Mucosa of descending colon (tissue), 3 donors: ENCODE measurements at regions not wholly inside any gene's neighbourhood (a gene's known extent, or its start where the extent isn't known, plus 50 kb on each side); places are given as distances from the start of the nearest gene placed in this dataset.

Experiments used
- ATAC-seq: fragments of 200-7000 bp; cut with Tn5 transposase; one replicate; pipeline ENCODE4 v1.9.1; 2020; ENCODE audit warnings: mild to moderate bottlenecking, moderate library complexity
- DNase-seq, 3 donors: peaks; one replicate each; pipeline ENCODE4 v3.0.0-alpha.2; 2020
- H3K36me3 ChIP-seq: fragments of 200-600 bp; one replicate; pipeline ENCODE4 v1.8.0; 2021; ENCODE audit warnings: low read depth, mild to moderate bottlenecking
- H3K4me1 ChIP-seq: fragments of 200-600 bp; one replicate; pipeline ENCODE4 v1.8.0; 2021; ENCODE audit warnings: low read depth, mild to moderate bottlenecking
- H3K4me3 ChIP-seq: fragments of 200-600 bp; one replicate; pipeline ENCODE4 v1.8.0; 2021; ENCODE audit warnings: mild to moderate bottlenecking
- H3K9me3 ChIP-seq: fragments of 200-600 bp; one replicate; pipeline ENCODE4 v1.8.0; 2021; ENCODE audit warnings: mild to moderate bottlenecking
- intact Hi-C, 2 donors: fragments of 100-400 bp; cut with DNase I in 1 of 2; cut with micrococcal nuclease in 1 of 2; formaldehyde crosslinking; loops; one replicate each; pipeline versions ENCODE4 v1.11.0 to v1.11.1; 2022; cut with DNase I, micrococcal nuclease
- TF ChIP-seq, protein P1 (sequence below): fragments of 200-600 bp; IDR thresholded peaks from one replicate; pipeline ENCODE4 v1.8.0; 2022; ENCODE audit warnings: antibody characterized with exemption, mild to moderate bottlenecking
- donor health status: DM: no; HTN: no; CAD: no; lungs with moderate emphysema.
- donor health status: DM: no; HTN: no; CAD: no.
- donor health status: DM: no; HTN: yes; CAD: no.

DNA sequence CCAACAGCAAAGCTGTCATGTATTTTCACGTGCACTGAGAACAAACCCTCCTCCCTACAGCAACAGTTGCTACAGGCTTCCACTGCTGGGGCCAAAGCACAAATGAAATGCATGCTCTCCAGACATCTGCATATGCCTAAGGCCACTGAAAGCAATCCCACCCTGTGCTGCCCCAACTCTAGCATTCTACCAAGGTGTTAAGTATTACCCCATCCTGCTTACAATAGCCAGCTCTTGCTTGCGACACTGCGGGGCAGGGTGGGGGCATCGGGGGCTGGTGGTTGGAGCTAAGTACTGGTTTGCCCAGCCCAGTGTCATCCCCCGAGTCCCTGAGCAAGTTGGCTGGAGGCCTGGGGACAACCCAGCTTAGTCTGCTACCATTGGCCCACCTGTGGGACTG is 742.5 kb downstream of the TDRD15 start:
- DNase-seq (no peak), ATAC-seq (no peak)

DNA sequence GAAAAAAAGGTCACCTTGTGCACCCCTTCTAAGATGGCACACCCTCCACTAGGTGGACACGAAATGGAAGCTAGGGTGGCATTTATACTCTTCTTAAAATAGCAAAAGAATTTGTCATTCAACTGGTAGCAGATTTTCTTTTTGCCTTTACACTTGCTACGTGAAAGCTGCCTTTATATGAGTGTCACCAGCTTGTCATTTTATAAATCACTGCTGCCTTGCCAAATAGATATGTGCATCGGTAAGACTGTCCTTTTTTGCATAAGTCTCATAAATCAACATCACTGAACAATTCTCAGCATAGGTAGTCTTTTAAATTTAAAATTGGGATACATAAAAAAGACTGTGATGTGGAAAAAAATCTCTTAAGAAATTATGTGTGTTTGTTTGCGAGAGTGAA is 764.1 kb downstream of the TDRD15 start:
- Histone ChIP-seq H3K4me3 (no peak overlapping the region), H3K36me3 (no peaks in the 10 kb centered on the region), H3K9me3 (no peaks in the 10 kb centered on the region), H3K4me1 (no peaks in the 10 kb centered on the region)
- ATAC-seq: no peak
- intact Hi-C loops: no loop called here
- TF ChIP-seq, protein P1, sequence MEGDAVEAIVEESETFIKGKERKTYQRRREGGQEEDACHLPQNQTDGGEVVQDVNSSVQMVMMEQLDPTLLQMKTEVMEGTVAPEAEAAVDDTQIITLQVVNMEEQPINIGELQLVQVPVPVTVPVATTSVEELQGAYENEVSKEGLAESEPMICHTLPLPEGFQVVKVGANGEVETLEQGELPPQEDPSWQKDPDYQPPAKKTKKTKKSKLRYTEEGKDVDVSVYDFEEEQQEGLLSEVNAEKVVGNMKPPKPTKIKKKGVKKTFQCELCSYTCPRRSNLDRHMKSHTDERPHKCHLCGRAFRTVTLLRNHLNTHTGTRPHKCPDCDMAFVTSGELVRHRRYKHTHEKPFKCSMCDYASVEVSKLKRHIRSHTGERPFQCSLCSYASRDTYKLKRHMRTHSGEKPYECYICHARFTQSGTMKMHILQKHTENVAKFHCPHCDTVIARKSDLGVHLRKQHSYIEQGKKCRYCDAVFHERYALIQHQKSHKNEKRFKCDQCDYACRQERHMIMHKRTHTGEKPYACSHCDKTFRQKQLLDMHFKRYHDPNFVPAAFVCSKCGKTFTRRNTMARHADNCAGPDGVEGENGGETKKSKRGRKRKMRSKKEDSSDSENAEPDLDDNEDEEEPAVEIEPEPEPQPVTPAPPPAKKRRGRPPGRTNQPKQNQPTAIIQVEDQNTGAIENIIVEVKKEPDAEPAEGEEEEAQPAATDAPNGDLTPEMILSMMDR: no peak
- DNase-seq: no peak

More for the DNA sequence above, 742.5 kb downstream of the TDRD15 start:
- no peaks in the 10 kb centered on the region for H3K4me1 ChIP-seq
- no peak overlapping the region for H3K4me3 ChIP-seq
- no peaks in the 10 kb centered on the region for H3K9me3 ChIP-seq
- TF ChIP-seq, protein P1: no peak
- H3K36me3 ChIP-seq: no peaks in the 10 kb centered on the region
- intact Hi-C loops: no loop called here

DNA sequence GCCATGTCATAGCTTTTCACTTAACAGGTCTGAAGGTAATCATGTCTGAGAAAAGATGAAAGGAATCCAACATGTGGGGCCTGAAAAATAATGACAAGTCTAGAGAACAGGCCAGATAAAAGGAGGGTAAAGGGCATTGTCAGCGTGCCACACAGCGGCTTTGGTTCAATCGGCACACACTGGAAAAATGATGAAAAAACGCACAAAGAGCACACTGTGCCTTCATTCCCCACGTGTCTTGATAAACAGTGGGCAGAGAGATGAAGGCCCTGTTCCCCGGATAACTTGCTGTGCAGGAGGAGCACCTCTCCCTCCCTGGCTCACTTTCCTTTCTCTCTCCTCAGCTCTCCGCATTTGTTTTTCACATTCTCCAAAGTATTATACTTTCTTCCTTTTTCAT is 766.3 kb downstream of the TDRD15 start:
- intact Hi-C loops: no loop called here

DNA sequence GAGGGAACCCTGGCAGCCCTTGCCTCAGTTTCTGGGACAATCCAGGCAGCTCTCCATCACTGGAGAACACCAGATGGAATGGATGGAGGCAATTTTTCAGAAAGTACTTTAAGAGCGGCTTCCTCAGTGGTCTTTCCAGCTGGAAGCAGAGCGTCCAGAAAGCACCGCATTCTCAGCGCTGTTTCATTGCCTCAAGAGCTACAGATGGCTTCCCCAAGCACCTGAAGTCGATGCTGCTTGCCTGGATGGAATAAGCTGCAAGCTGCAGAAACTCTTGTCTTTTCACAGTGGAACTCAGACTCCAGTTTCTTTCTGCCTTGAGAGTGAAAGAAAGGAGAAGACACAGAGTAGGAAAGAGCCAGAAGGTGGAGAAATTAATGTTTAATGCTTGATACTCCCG is 766.9 kb downstream of the TDRD15 start:
- Histone ChIP-seq H3K36me3 (no peaks in the 10 kb centered on the region), H3K9me3 (no peaks in the 10 kb centered on the region), H3K4me1 (no peaks in the 10 kb centered on the region), H3K4me3 (no peak overlapping the region)
- DNase-seq (no peak), ATAC-seq (no peak)
- TF ChIP-seq, protein P1: no peak
- intact Hi-C loops: no loop called here

More for the DNA sequence above, 766.3 kb downstream of the TDRD15 start:
- DNase-seq (no peak), ATAC-seq (no peak)
- Histone ChIP-seq H3K9me3 (no peaks in the 10 kb centered on the region), H3K4me1 (no peaks in the 10 kb centered on the region), H3K4me3 (no peak overlapping the region), H3K36me3 (no peaks in the 10 kb centered on the region)
- TF ChIP-seq, protein P1: no peak

DNA sequence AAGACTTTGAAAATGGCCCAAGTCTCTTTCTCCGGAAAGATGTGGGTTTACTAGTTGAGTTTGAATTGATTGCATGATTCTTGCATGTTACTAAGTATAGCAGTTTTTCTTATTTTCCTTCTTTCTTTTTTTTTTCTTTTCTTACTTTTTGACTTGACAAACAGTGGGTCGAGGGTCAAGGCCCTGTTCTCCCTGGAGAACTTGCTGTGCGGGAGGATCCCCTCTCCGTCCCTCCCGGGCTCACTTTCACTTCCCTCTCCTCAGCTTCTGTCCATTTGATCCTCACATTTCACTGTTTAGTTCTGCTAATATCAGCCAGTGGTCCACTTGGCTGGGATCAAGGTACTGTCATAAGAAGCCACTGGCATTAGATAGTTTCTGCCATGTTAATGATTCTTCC is 767.4 kb downstream of the TDRD15 start:
- TF ChIP-seq, protein P1: no peak
- no peaks in the 10 kb centered on the region for H3K4me1 ChIP-seq
- ATAC-seq (no peak), DNase-seq (no peak)
- H3K36me3 ChIP-seq: no peaks in the 10 kb centered on the region
- intact Hi-C loops: no loop called here
- H3K4me3 ChIP-seq: no peak overlapping the region
- no peaks in the 10 kb centered on the region for H3K9me3 ChIP-seq

DNA sequence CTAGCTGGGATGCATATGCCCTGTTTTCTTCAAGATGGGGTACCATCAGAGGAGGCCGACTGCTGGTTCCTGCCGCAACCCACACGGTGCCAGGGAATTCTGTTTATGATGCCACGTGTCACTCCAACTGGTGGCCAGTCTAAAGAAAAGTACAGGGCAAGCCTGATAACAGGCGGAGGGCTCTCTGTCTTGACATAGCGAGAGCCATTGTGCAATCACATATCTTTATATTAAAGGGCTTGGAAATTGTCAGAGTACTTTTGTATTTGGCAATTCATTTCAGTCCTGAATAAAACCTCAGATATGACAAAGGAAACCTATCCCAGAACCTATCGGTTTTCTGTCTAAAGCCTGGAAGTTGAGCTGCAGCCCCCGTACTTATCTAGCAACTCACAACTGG is 768.4 kb downstream of the TDRD15 start:
- intact Hi-C loops: no loop called here
- no peaks in the 10 kb centered on the region for H3K36me3 ChIP-seq
- TF ChIP-seq, protein P1: no peak
- no peak for ATAC-seq
- no peaks in the 10 kb centered on the region for H3K4me1 ChIP-seq
- H3K4me3 ChIP-seq: no peak overlapping the region
- H3K9me3 ChIP-seq: no peaks in the 10 kb centered on the region
- no peak for DNase-seq
